H1 (cell line): ENCODE measurements at regions not wholly inside any gene's neighbourhood (a gene's known extent, or its start where the extent isn't known, plus 50 kb on each side); places are given as distances from the start of the nearest gene placed in this dataset.

ENCODE experiments used
- CTCF ChIA-PET: fragments of 300-600 bp; sonication (Branson Sonifier 250); formaldehyde crosslinking; loops from one replicate; lab custom pipeline; 2021; ENCODE audit not compliant: partially characterized antibody; lab: Charles Lee
- POLR2A ChIA-PET: fragments of 300-600 bp; sonication (Branson Sonifier 250); formaldehyde crosslinking; loops from one replicate; lab custom pipeline; 2021; ENCODE audit warnings: inconsistent platforms; ENCODE audit not compliant: partially characterized antibody; lab: Charles Lee
- DNase-seq, 2 experiments: peaks; one replicate each; pipeline versions ENCODE4 v3.0.0 to v3.0.0-alpha.2; 2010 to 2022; ENCODE audit warnings: low spot score in 2 of 2, low read depth in 1 of 2, mixed read lengths in 1 of 2
- FAIRE-seq: peaks from 2 replicates; lab custom pipeline; 2011; peaks lifted over from hg19 to GRCh38; lab: Jason Lieb, UNC
- H2AFZ ChIP-seq: 2 replicates; pipeline ENCODE4 v1.8.1; 2012; ENCODE audit warnings: low read length, inconsistent platforms
- H2AK5ac ChIP-seq: 2 replicates; pipeline ENCODE4 v1.6.1; 2013; ENCODE audit warnings: low read depth, low read length
- H2BK120ac ChIP-seq: replicated peaks from 2 replicates; pipeline ENCODE3; 2013; ENCODE audit warnings: low read depth, low read length, inconsistent platforms
- H2BK12ac ChIP-seq: 2 replicates; pipeline ENCODE4 v1.6.1; 2013; ENCODE audit warnings: low read depth, low read length
- H2BK15ac ChIP-seq: 2 replicates; pipeline ENCODE4 v1.6.1; 2013; ENCODE audit warnings: low read length
- H2BK20ac ChIP-seq: 2 replicates; pipeline ENCODE4 v1.6.1; 2013; ENCODE audit warnings: low read length
- H2BK5ac ChIP-seq: 2 replicates; pipeline ENCODE4 v1.6.1; 2013; ENCODE audit warnings: low read depth, low read length
- H3K14ac ChIP-seq: 2 replicates; pipeline ENCODE4 v1.6.1; 2013; ENCODE audit warnings: inconsistent platforms; ENCODE audit not compliant: insufficient read length
- H3K18ac ChIP-seq: 2 replicates; pipeline ENCODE4 v1.6.1; 2013; ENCODE audit warnings: low read length; ENCODE audit errors: extremely low read depth
- H3K23ac ChIP-seq: 2 replicates; pipeline ENCODE4 v1.6.1; 2013; ENCODE audit warnings: inconsistent platforms; ENCODE audit not compliant: insufficient read length
- H3K23me2 ChIP-seq: 2 replicates; pipeline ENCODE4 v1.6.1; 2013; ENCODE audit warnings: low read depth, low read length
- H3K27ac ChIP-seq: 2 replicates; pipeline ENCODE4 v1.6.1; 2011; ENCODE audit warnings: low read depth, low read length, inconsistent platforms
- H3K27me3 ChIP-seq, 4 experiments: replicated peaks in 1 of 4; 1 replicate in 1 of 4; 2 replicates in 3 of 4; pipeline versions ENCODE4 v1.6.1 to v1.8.1; 2011 to 2013; ENCODE audit warnings: low read length in 3 of 4, mild to moderate bottlenecking in 3 of 4, inconsistent platforms in 2 of 4, mixed read lengths in 2 of 4, moderate library complexity in 1 of 4; ENCODE audit not compliant: control insufficient read depth in 3 of 4, insufficient read depth in 3 of 4; ENCODE audit errors: extremely low read depth in 1 of 4
- H3K36me3 ChIP-seq, 4 experiments: 2 replicates each; pipeline versions ENCODE4 v1.6.1 to v1.8.1; 2011 to 2013; ENCODE audit warnings: mild to moderate bottlenecking in 4 of 4, low read length in 3 of 4, moderate library complexity in 2 of 4, control low read depth in 1 of 4, inconsistent platforms in 1 of 4; ENCODE audit not compliant: insufficient read depth in 4 of 4, control insufficient read depth in 2 of 4
- H3K4ac ChIP-seq: replicated peaks from 2 replicates; pipeline ENCODE3; 2013; ENCODE audit warnings: low read length, low read depth, mixed read lengths, inconsistent platforms; ENCODE audit not compliant: insufficient read length
- H3K4me1 ChIP-seq, 4 experiments: replicated peaks in 1 of 4; 1 replicate in 1 of 4; 2 replicates in 3 of 4; pipeline versions ENCODE4 v1.6.1 to v1.8.1; 2011 to 2013; ENCODE audit warnings: low read length in 3 of 4, inconsistent platforms in 2 of 4, mixed read lengths in 1 of 4; ENCODE audit not compliant: insufficient read depth in 4 of 4, control insufficient read depth in 3 of 4
- H3K4me2 ChIP-seq, 2 experiments: 2 replicates each; pipeline versions ENCODE4 v1.6.1 to v1.8.1; 2011 to 2013; ENCODE audit warnings: low read depth in 2 of 2, low read length in 2 of 2, control low read depth in 1 of 2, inconsistent platforms in 1 of 2, mild to moderate bottlenecking in 1 of 2; ENCODE audit not compliant: insufficient read depth in 1 of 2
- H3K4me3 ChIP-seq, 4 experiments: fragments of 200-600, 300-600 bp in 1 of 4; sonication (generic), shearing (Covaris generic), sonication (Bioruptor Twin) in 1 of 4; 2 replicates each; pipeline versions ENCODE4 v1.5.1 to v1.8.1; 2011 to 2016; ENCODE audit warnings: low read length in 4 of 4, low read depth in 3 of 4, control low read depth in 2 of 4, inconsistent platforms in 2 of 4, mild to moderate bottlenecking in 2 of 4, mixed read lengths in 1 of 4, moderate library complexity in 1 of 4; ENCODE audit not compliant: insufficient read depth in 2 of 4; ENCODE audit errors: extremely low read depth in 1 of 4
- H3K56ac ChIP-seq: replicated peaks from 2 replicates; pipeline ENCODE3; 2013; ENCODE audit warnings: low read depth, mild to moderate bottlenecking, mixed read lengths, low read length, inconsistent platforms; ENCODE audit not compliant: insufficient read length
- H3K79me1 ChIP-seq: 2 replicates; pipeline ENCODE4 v1.6.1; 2013; ENCODE audit warnings: low read depth, low read length, control low read depth
- H3K79me2 ChIP-seq, 2 experiments: 2 replicates each; pipeline versions ENCODE4 v1.6.1 to v1.8.1; 2012 to 2013; ENCODE audit warnings: low read length in 2 of 2, mild to moderate bottlenecking in 2 of 2, inconsistent platforms in 1 of 2; ENCODE audit not compliant: insufficient read depth in 2 of 2, control insufficient read depth in 1 of 2
- H3K9ac ChIP-seq, 4 experiments: replicated peaks in 1 of 4; 1 replicate in 1 of 4; 2 replicates in 3 of 4; pipeline versions ENCODE4 v1.6.1 to v1.8.1; 2011 to 2013; ENCODE audit warnings: low read depth in 3 of 4, low read length in 3 of 4, control low read depth in 2 of 4, mild to moderate bottlenecking in 2 of 4, moderate library complexity in 2 of 4, inconsistent platforms in 1 of 4; ENCODE audit errors: extremely low read depth in 1 of 4
- H3K9me3 ChIP-seq, 2 experiments: 2 replicates each; pipeline versions ENCODE4 v1.6.1 to v1.8.1; 2012 to 2013; ENCODE audit warnings: mild to moderate bottlenecking in 2 of 2, moderate library complexity in 2 of 2, control low read depth in 1 of 2, inconsistent platforms in 1 of 2, low read depth in 1 of 2, low read length in 1 of 2, mixed read lengths in 1 of 2; ENCODE audit not compliant: insufficient read depth in 2 of 2
- H4K20me1 ChIP-seq, 2 experiments: replicated peaks in 1 of 2; 2 replicates each; pipeline versions ENCODE3 to v1.8.1; 2011 to 2013; ENCODE audit warnings: inconsistent platforms in 2 of 2, low read length in 2 of 2, mild to moderate bottlenecking in 1 of 2; ENCODE audit not compliant: insufficient read depth in 2 of 2, control insufficient read depth in 1 of 2
- H4K5ac ChIP-seq: 2 replicates; pipeline ENCODE4 v1.6.1; 2013; ENCODE audit warnings: low read length, low read depth, mixed read lengths, inconsistent platforms; ENCODE audit not compliant: insufficient read length
- H4K8ac ChIP-seq: 2 replicates; pipeline ENCODE4 v1.8.0; 2013; ENCODE audit warnings: mild to moderate bottlenecking, moderate library complexity, low read length, inconsistent platforms; ENCODE audit not compliant: insufficient read depth; ENCODE audit errors: extremely low read depth
- H4K91ac ChIP-seq: replicated peaks from 2 replicates; pipeline ENCODE3; 2013; ENCODE audit warnings: low read length, mixed read lengths, inconsistent platforms; ENCODE audit not compliant: insufficient read length
- BRCA1 ChIP-seq: IDR thresholded peaks from 2 replicates; pipeline ENCODE4 v1.6.1; 2012; ENCODE audit warnings: low read depth, low read length, improper control_type of control experiment
- CBX5 ChIP-seq: fragments of 300-800, 300-1000 bp; sonication (generic); IDR thresholded peaks from 2 replicates; pipeline ENCODE4 v1.7.1; 2016; ENCODE audit warnings: antibody characterized with exemption, low read length, low read depth
- TEAD4 ChIP-seq: IDR thresholded peaks from 2 replicates; pipeline ENCODE4 v1.6.1; 2012; ENCODE audit warnings: low read depth, low read length, inconsistent platforms, mixed read lengths
- WGBS, 2 experiments: shearing (Covaris generic) in 1 of 2; methylation state at CpG; one replicate each; pipeline versions ENCODE4 v1.1.6 to v1.1.7; 2013 to 2015; ENCODE audit warnings: low lambda C conversion rate in 2 of 2, mixed read lengths in 2 of 2, inconsistent platforms in 1 of 2, low coverage in 1 of 2, missing lambda C conversion rate in 1 of 2; ENCODE audit not compliant: insufficient replicate concordance in 2 of 2, insufficient coverage in 1 of 2, insufficient read length in 1 of 2; ENCODE audit errors: extremely low coverage in 1 of 2, missing lambda C conversion rate in 1 of 2; 5-methylcytosine and 5-hydroxymethylcytosine counted together

- H3K9ac ChIP-seq, result no peak overlapping the region
- H3K4me2 ChIP-seq, result no peak overlapping the region
- no peaks in the 10 kb centered on the region for H3K36me3 ChIP-seq
- H4K8ac ChIP-seq, result no peak overlapping the region
- no peak overlapping the region for H2BK5ac ChIP-seq
- H2BK120ac ChIP-seq, result no peak overlapping the region
- no peak overlapping the region for H3K56ac ChIP-seq
- H3K9me3 ChIP-seq, result no peaks in the 10 kb centered on the region
- H3K27me3 ChIP-seq, result no peaks in the 10 kb centered on the region
- DNase-seq, result no peak
- H4K91ac ChIP-seq, result no peak overlapping the region
- POLR2A ChIA-PET, result no interaction called here
- no peak overlapping the region for H2AFZ ChIP-seq
- H2BK15ac ChIP-seq, result no peak overlapping the region
- H3K4me3 ChIP-seq, result no peak overlapping the region
- H3K4me1 ChIP-seq, result peaks cover 0 to 3% (median 0%) of the 10 kb centered on the region in 4 experiments; a peak in 1 of 7 replicates
- no peak overlapping the region for H3K14ac ChIP-seq
- no peak for FAIRE-seq
- no peaks in the 10 kb centered on the region for H3K79me1 ChIP-seq
- H2AK5ac ChIP-seq, result no peak overlapping the region
- no peak overlapping the region for H2BK12ac ChIP-seq
- H3K18ac ChIP-seq, result no peak overlapping the region
- CTCF ChIA-PET, result interaction anchor here (1.3 kb wide), 1 partner anchor 10 kb away, joined by 3 read pairs; no protein-coding TSS in a partner anchor
- no peaks in the 10 kb centered on the region for H3K23me2 ChIP-seq
- TF ChIP-seq TEAD4 (no peak), CBX5 (no peak), BRCA1 (no peak)
- H4K20me1 ChIP-seq, result no peaks in the 10 kb centered on the region
- H3K79me2 ChIP-seq, result no peaks in the 10 kb centered on the region
- no peak overlapping the region for H4K5ac ChIP-seq
- no peak overlapping the region for H3K27ac ChIP-seq
- H2BK20ac ChIP-seq, result no peak overlapping the region
- WGBS, 2 experiments, result 90% methylated on average over 3 of the region's 3 CpGs; no CpG with 5 or more reads in 1 of the 2 experiments
- no peak overlapping the region for H3K23ac ChIP-seq
- H3K4ac ChIP-seq, result no peak overlapping the region
These were observed 494.0 kb downstream of the KCNT2 start for GRCh38 chr1:196114193-196114592.
